HuH-7 (cell line): ENCODE measurements at regions not wholly inside any gene's neighbourhood (a gene's known extent, or its start where the extent isn't known, plus 50 kb on each side); places are given as distances from the start of the nearest gene placed in this dataset.
A peak's percentile ranks its signal among the peaks of the same experiment; 100 is the strongest.

Source experiments
- DNase-seq: peaks from one replicate; pipeline ENCODE4 v3.0.0; 2011; ENCODE audit warnings: low spot score

DNA sequence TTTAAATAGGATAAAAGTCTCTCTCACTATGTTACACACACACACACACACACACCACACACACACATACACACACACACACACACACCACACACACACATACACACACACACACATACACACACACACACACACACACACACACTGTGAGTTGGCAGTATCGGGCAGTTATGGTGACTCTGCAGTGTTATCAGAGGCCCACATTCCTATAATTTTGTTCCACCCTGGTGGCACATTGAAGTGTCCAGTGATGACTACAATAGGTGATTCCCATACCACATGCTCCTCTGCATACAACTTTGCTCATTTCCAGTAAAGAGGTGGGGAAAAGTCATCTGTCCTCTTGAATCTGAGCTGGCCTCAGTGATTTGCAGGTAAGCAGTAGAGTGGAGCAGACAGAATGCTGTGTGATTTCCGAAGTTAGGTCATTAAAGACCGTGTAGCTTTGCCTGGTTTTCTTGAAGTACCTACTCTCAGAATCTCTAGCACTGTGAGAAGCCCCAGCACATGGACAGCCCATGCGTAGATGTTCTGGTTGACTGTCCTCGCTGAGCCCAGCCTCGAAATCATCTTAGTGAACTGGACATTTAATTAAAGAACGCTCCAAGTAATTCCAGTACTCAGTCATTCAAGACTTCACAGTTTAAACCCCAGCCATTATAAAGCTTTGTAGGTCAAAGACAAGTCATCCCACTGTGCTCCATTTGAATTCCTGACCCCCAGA lies 836.6 kb upstream of the SOX9 start:
- DNase-seq: no peak

- no peak for DNase-seq
These were observed 834.2 kb upstream of the SOX9 start for GRCh38 chr17:71286625-71287024.

GRCh38 chr17:71287071-71287823 lies 833.6 kb upstream of the SOX9 start:
- peak; percentile 11 for DNase-seq

DNA sequence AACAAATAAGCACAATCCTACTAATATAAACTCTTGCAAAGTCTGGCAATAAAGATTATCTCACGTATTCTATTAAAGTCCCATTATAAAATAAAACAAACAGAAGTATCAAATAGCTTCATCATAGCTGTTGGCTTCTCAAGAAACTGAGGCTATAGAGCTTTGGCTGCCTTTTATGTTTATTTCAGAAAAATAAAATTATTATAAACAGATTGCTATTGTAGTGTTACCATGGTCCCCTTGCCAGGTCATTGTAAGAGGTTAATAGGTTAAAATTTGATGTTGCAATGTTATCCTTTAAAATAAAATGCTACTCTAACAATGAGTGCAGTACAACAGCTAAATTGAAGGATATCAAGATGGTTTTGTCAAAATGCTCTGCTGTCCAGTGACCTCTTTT lies 828.8 kb upstream of the SOX9 start:
- DNase-seq: no peak

- no peak for DNase-seq
These were observed 824.8 kb upstream of the SOX9 start for GRCh38 chr17:71296005-71296404.

DNA sequence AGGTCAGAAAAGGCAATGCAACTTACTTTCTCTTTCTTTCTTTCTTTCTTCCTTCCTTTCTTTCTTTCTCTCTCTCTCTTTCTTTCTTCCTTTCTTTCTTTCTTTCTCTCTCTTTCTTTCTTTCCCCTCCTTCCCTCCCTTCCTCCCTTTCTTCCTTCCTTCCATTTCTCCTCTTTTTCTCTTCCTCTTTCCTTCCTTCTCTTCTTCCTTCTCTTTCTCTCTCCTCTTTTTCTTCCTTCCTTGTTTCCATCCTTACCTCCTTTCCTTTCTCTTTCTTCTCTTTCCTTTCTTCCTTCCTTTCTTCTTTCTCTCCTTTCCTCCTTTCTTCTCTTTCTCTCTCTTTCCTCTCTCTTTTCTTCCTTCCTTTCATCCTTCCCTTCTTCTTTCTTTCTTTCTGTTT lies 819.8 kb upstream of the SOX9 start:
- no peak for DNase-seq

DNA sequence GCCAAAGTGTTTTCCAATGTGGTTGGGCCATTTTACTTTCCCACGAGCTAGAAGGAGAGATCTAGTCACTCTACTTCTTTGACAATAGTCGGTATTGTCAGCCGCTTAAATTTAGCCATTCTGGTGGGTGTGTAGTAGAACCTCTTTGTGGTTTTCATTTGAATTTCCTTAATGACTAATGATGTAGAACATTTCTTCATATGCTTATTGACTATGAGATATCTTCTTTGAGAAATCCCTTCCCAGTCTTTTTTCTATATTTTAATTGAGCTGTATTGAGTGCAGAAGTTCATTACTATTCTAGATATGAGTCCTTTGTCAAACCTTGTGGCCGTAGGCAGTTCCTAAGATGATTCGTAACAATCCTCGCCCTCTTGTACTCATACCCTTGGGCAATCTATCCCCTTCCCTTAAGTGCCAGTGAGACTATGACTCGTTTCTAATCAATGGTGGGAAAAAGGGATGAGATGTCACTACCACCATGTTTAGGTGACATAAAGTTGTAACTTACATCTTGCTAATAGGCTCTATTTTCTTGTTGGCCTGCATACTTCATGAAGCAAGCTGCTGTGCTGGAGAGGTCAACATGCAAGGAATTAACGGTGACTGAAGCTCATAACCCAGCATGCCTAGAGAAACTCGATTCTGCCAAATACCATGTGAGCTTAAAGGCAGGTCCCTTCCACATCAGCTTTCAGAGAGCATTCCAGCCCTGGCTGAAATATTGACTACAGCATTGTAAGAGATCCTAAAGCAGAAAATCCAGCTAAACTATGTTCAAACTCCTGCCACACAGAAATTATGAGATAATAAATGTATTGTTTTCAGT lies 817.9 kb upstream of the SOX9 start:
- no peak for DNase-seq

DNA sequence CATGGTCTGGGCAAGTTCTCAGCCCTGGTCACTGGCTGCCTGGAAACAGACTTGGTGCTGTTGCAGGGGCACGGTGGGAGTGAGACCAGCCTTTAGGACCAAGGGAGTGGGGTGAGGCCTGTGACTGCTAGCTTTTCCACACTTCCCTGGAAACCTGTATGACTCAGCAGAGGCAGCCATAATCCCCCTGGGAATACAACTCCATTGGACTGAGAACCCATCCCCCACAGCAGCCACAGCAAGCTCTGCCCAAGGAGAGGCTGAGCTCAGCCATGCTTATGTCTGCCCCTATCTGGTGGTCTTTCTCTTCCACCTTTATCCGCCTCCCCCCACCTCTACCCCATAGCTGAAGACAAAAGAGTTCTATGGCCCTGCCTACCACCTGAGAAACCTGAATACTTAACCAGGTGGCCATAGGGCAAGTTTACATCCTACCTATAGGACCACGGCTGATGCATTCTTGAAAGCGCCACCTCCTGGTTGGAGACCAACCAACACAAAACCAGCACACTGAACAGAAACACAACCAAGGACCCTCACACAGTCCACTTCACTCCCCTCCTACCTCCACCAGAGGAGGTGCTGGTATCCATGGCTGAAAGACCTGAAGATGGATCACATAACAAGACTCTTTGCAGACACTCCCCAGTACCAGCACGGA lies 816.2 kb upstream of the SOX9 start:
- DNase-seq: no peak

DNA sequence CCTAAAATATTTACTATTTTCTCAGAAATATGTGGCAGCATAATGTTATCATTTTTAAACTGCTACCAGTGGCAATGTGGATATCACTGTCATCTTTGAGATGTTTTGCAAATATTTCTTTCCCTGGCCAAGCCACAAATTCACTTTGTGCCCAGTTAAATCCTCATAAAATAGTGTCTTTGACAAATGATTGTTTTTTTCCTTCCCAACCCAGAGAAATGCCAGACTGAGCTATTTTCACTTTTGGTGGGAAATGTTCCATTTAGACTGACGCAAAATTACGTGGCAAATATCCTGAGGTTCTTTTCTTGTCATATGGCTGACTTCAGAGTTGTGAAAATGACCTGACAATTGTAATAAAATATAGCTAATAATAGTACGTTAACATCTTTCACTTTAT lies 807.0 kb upstream of the SOX9 start:
- no peak for DNase-seq

DNA sequence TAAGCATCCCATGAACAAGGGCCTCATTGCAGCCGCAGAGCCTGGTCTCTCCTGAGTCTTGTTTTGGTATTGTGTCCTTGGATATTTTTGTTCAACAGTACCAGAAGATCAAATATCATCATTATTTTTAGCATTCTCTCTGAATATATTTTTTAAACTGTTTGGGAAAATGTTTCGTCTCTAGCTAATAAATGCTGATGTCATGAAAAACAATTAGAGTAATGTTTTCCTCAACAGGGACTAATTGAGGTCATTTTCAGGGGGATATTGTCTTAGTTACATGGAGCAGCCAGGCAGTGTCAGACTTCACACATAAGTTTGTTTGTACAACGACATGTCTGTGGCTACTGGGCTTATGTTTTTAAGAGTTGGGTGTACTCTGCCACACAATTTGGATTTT lies 805.3 kb upstream of the SOX9 start:
- DNase-seq: no peak

DNA sequence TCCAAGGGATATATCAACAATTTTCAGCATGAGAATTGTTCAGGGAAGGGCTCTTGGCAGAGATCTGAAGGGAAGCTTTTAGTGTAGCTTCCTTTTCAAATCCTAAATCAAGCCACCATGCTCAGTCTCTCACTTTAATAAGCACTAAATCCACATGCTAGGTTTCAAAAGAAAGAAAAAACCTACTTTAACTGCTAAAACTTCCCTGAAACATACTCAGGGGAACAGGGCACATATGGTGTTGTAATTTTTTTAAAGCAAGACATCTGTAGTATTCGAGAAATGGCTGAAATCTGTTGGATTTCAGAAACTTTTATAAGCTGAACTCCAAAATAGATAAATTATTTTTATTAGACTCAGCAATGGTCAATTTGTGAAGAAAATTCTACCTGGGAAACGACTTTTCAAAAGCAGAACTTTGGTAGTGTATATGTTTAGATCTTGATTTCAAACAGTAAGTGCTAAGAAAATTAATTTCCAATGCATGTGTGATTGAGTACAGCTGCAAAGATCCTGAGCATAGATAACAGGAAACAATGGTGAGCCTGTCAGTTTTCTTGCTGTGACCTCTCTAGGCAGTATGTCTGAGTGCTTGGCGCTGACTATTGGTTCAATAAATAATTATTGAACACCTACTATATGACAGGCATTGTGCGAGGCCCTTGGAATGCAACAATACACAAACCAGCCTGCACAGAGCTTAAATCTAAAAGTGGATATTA lies 804.5 kb upstream of the SOX9 start:
- no peak for DNase-seq

- no peak for DNase-seq
These were observed 800.6 kb upstream of the SOX9 start for GRCh38 chr17:71320009-71320796.

- DNase-seq: no peak
These were observed 795.7 kb upstream of the SOX9 start for GRCh38 chr17:71325117-71325516.

GRCh38 chr17:71325886-71326285 lies 794.9 kb upstream of the SOX9 start:
- DNase-seq: no peak

DNA sequence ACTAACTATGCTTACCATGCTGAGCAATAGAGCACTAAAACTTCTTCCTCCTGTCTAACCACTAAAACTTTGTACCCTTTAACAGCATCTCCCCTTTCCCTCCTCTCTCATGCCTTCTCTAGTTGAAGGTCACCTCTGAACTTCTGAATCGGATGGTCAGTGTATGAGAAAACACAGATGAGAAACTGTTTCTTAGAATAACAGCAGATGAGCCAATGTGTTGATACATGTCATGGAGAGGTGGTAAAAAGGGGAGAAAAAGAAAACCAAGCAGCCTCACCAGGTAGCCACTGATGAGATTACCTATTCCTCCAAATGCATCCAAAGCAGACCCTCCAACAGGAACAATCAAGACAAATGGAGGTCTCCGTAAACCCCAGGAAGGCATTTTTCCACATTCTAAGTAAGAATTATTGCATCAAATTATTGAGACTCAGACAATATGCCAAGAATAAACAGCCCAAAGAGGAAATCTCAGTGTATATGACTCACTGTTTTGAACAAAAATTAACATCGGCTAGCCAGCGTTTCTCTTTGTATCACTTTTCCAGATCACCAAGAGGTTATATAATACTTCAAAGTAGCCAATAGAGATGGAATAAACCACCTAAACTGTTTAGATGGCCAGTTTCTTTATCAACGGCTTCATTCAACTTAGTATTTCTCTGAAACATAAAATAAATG lies 793.3 kb upstream of the SOX9 start:
- DNase-seq: no peak

DNA sequence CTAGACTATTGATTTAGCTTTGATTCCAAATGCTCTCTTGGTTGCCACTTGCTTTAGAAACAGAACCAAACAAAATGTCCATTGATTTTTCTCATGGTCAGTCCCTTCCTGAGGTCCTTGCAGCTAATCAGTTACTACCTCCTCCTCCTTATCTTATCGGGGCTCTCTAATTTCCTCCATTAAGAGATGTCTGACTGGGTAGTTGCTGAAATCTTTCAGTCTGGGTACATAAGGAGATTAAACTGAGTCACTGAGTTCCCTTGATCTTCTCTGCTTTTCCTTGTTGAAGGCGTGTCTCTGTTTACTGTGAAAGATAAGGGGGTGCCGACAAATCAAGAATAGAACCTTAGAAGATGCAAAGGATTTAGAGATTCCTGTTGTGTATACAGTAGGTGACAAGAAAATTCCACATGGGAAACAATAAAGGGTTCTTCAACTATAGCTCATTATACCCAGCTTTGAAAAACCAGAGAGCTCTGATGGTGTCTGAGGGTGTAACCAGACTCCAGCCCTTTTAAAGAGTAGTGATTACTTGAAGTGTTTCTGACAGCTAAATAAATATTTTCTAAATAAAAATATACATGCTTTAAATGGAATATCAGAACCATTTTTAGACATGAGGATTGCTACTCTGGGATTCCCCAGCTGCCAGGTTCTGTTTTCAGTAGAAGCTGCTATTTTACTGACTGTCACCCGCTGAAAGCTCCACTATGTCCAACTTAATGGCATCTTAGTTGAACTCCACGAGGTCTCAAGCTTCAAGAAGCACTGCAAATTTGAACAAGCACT lies 791.3 kb upstream of the SOX9 start:
- DNase-seq: peak; percentile 11

DNA sequence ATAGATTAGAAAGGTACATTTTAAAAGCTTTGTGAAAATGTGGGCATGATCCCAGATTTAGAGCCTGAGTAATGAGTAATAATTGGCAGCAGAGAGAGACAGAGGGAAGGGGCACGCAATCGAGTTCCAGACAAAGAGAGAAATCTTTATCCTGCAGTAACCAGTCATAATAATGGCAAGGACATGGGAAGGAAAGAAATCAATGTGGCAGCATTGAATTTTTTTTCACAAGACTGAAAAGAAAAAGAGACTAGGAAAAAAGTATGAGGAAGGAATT lies 790.8 kb upstream of the SOX9 start:
- DNase-seq: no peak

GRCh38 chr17:71331754-71332325 lies 789.0 kb upstream of the SOX9 start:
- no peak for DNase-seq

DNA sequence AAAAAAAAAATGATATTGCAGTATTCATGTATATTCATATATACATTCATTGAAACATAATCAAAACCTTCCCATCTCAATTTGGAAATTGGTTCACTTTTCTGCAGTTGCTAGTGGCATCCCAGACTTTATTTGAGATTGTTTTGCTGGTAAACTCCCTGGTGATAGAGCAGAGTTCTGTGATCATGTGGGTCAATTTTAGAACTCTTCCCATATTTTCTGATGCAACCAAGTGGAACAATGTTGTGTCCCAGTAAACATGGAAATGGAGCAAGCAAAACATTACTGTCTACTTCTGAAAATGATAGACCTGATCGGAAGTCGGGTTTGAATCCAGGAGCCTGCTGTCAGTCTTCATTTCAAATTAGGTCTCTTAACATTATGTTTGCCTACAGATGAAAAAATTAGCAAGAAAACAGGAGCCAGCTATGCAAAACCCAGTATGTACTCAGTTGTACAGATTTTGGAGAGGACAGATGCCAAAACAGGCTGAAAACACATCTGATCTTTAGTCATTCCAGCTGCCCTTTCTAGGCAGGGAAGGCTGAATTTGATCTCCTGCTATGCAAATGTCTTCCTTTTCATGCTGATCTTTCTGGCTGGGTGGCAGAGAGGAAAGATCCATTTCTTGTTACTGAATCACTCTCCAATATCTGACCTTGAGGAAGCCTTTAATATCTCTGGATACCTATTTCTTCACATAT lies 786.6 kb upstream of the SOX9 start:
- DNase-seq: no peak
